ENCODE measurements at regions not wholly inside any gene's neighbourhood (a gene's known extent, or its start where the extent isn't known, plus 50 kb on each side); places are given as distances from the start of the nearest gene placed in this dataset.
"Not testable (repeated sequence)": the region's sequence is repeated elsewhere in the genome, so short reads cannot be mapped to it uniquely, and the experiment has no call there.

DNA sequence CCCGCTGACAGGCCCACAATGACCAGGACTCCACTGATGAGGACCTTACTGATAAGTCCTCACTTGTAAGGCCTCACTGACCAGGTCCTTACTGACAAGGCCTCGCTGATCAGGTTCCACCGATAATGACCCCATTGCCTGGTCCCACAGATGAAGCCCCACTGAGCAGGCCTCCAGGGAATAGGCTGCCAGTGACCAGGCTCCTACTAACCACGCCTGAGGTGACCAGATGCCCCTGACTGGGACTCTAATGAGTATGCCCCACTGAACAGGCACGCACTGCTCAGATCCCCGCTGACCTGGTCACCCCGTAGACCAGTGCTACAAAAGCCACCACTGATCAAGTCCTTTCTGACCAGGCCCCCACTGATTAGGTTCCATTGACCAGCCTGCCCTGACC lies 241.2 kb downstream of the POTED start:
- TF ChIP-seq CTCF (conservative IDR thresholded peaks at IDR 0.05); ZFX (IDR thresholded peaks at IDR 0.05): not testable (repeated sequence)

Data from C4-2B (cell line).